Smooth muscle cell (in vitro differentiated cells): ENCODE measurements at regions not wholly inside any gene's neighbourhood (a gene's known extent, or its start where the extent isn't known, plus 50 kb on each side); places are given as distances from the start of the nearest gene placed in this dataset.

ENCODE experiments used
- DNase-seq: peaks from one replicate; lab custom pipeline; 2025; ENCODE audit not compliant: unreplicated experiment; lab: John Stamatoyannopoulos, UW
- H2AFZ ChIP-seq: fragments of 200-600 bp; sonication (generic); 2 replicates; pipeline ENCODE4 v1.6.0; 2016; ENCODE audit warnings: antibody characterized with exemption, low read depth, mild to moderate bottlenecking
- H3F3A ChIP-seq: fragments of 200-600 bp; sonication (generic); 2 replicates; pipeline ENCODE4 v1.6.0; 2017; ENCODE audit warnings: antibody characterized with exemption, low read depth
- H3K27ac ChIP-seq: fragments of 200-600 bp; sonication (generic); 2 replicates; pipeline ENCODE4 v1.5.1; 2016; ENCODE audit warnings: low read depth, mild to moderate bottlenecking
- H3K27me3 ChIP-seq: fragments of 200-600 bp; sonication (generic); 2 replicates; pipeline ENCODE4 v1.6.1; 2016; ENCODE audit warnings: low read depth, mild to moderate bottlenecking
- H3K36me3 ChIP-seq: fragments of 200-600 bp; sonication (generic); 2 replicates; pipeline ENCODE4 v1.5.1; 2016; ENCODE audit warnings: low read depth
- H3K4me1 ChIP-seq: fragments of 200-600 bp; sonication (generic); 2 replicates; pipeline ENCODE4 v1.5.1; 2016; ENCODE audit warnings: low read depth
- H3K4me2 ChIP-seq: fragments of 200-600 bp; sonication (generic); 2 replicates; pipeline ENCODE4 v1.6.0; 2016; ENCODE audit warnings: mild to moderate bottlenecking
- H3K4me3 ChIP-seq: fragments of 200-600 bp; sonication (generic); 2 replicates; pipeline ENCODE4 v1.5.1; 2016; ENCODE audit warnings: mild to moderate bottlenecking
- H3K79me2 ChIP-seq: fragments of 200-600 bp; sonication (generic); 2 replicates; pipeline ENCODE4 v1.6.0; 2016; ENCODE audit warnings: low read depth, mild to moderate bottlenecking
- H3K9ac ChIP-seq: fragments of 200-600 bp; sonication (generic); 2 replicates; pipeline ENCODE4 v1.6.0; 2016; ENCODE audit warnings: low read depth
- H3K9me3 ChIP-seq: fragments of 200-600 bp; sonication (generic); replicated peaks from 2 replicates; pipeline ENCODE4 v1.5.1; 2016; ENCODE audit warnings: low read depth
- H4K20me1 ChIP-seq: fragments of 200-600 bp; sonication (generic); 2 replicates; pipeline ENCODE4 v1.6.0; 2016; ENCODE audit warnings: low read depth
- WGBS: methylation state at CpG from one replicate; pipeline ENCODE4 v1.1.7; 2016; ENCODE audit warnings: low lambda C conversion rate; 5-methylcytosine and 5-hydroxymethylcytosine counted together
- TF ChIP-seq, protein P1 (sequence below): fragments of 200-600 bp; sonication (generic); IDR thresholded peaks from 2 replicates; pipeline ENCODE4 v1.5.1; 2017; ENCODE audit warnings: borderline replicate concordance, mild to moderate bottlenecking, antibody characterized with exemption; ENCODE audit not compliant: insufficient read depth, poor library complexity, severe bottlenecking

GRCh38 chr1:65538086-65538485, 117.6 kb downstream of the LEPR start:
- H3K4me1 ChIP-seq = no peaks in the 10 kb centered on the region
- TF ChIP-seq, protein P1, sequence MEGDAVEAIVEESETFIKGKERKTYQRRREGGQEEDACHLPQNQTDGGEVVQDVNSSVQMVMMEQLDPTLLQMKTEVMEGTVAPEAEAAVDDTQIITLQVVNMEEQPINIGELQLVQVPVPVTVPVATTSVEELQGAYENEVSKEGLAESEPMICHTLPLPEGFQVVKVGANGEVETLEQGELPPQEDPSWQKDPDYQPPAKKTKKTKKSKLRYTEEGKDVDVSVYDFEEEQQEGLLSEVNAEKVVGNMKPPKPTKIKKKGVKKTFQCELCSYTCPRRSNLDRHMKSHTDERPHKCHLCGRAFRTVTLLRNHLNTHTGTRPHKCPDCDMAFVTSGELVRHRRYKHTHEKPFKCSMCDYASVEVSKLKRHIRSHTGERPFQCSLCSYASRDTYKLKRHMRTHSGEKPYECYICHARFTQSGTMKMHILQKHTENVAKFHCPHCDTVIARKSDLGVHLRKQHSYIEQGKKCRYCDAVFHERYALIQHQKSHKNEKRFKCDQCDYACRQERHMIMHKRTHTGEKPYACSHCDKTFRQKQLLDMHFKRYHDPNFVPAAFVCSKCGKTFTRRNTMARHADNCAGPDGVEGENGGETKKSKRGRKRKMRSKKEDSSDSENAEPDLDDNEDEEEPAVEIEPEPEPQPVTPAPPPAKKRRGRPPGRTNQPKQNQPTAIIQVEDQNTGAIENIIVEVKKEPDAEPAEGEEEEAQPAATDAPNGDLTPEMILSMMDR = no peak
- H3K4me3 ChIP-seq = no peak overlapping the region
- no peaks in the 10 kb centered on the region for H3K36me3 ChIP-seq
- no peaks in the 10 kb centered on the region for H4K20me1 ChIP-seq
- no peak overlapping the region for H3K27ac ChIP-seq
- WGBS = 73% methylated on average over 2 of the region's 2 CpGs
- no peaks in the 10 kb centered on the region for H3K9me3 ChIP-seq
- DNase-seq = no peak
- no peaks in the 10 kb centered on the region for H3K79me2 ChIP-seq
- no peak overlapping the region for H3K9ac ChIP-seq
- no peak overlapping the region for H2AFZ ChIP-seq
- no peaks in the 10 kb centered on the region for H3K27me3 ChIP-seq
- H3K4me2 ChIP-seq = no peak overlapping the region
- no peaks in the 10 kb centered on the region for H3F3A ChIP-seq

DNA sequence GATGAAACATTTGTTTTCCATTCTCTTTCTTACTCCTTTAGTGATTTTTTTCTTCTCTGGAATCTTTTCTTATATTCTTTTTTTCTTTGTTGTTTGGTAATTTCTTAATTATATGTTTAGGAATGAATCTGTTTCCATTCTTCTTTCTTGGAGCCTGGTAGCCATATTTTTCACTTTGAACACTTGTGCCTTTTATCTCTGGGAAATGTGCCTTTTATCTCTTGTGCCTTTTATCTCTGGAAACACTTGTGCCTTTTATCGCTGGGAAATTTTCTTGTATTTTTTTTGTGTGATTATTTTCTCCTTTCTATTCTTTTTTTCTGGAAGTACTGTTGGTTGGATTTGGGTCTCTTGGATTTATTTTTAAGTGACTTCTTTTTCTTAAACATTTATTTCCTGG, 118.2 kb downstream of the LEPR start:
- 70% methylated on average over 1 of the region's 1 CpG for WGBS
- DNase-seq = no peak
- no peak overlapping the region for H2AFZ ChIP-seq
- no peak overlapping the region for H3K27ac ChIP-seq
- H3K9ac ChIP-seq = no peak overlapping the region
- no peak overlapping the region for H3K4me2 ChIP-seq
- no peaks in the 10 kb centered on the region for H3F3A ChIP-seq
- H3K9me3 ChIP-seq = no peaks in the 10 kb centered on the region
- no peaks in the 10 kb centered on the region for H3K36me3 ChIP-seq
- TF ChIP-seq, protein P1 = no peak
- no peak overlapping the region for H3K4me3 ChIP-seq
- H4K20me1 ChIP-seq = no peaks in the 10 kb centered on the region
- no peaks in the 10 kb centered on the region for H3K4me1 ChIP-seq
- H3K27me3 ChIP-seq = no peaks in the 10 kb centered on the region
- no peaks in the 10 kb centered on the region for H3K79me2 ChIP-seq

DNA sequence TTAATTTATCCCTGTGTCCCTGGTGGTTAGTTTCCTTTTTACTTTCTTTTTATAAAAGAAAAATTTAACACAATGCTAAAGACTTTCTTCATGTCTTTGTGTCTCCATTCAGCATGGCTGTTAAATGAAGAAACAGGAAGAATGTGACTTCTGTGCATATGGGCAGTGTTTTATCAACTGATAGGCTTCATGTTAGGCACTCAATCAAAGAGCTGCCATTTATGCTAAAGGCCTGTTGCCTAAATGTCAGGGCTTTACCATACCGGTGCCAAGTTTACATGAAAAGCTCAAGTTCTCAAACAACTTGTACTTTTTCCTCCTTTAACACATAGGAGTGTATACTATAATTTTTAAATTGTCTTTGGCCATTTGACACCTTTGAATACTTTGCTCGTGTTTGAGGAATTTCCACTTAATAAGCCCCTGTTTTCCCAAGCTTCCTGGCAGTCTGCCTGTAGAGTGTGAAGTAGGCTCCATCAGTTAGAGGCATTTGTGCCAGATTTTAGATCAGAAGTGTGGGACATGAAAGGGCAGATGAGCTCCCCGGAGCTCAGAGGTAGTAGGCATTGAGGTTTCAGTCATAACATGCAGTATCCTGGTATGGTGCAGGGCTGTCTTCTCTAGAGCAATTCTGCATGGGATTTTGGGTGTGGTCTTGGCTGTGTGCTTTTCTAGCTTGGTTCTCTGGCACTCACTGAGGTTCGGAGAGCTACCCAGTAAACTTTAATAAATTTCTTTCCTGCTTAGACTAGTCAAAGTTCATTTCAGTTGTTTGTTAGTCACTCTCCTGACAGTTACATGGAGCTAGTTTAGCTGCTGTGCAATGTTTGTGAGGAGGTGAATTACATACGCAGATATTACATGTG, 119.0 kb downstream of the LEPR start:
- WGBS = 86% methylated on average over 5 of the region's 5 CpGs
- no peak for DNase-seq
- TF ChIP-seq, protein P1 = no peak
- Histone ChIP-seq H4K20me1 (no peaks in the 10 kb centered on the region), H3K4me3 (no peak overlapping the region), H2AFZ (no peak overlapping the region), H3K9ac (no peak overlapping the region), H3F3A (no peaks in the 10 kb centered on the region), H3K4me1 (no peaks in the 10 kb centered on the region), H3K27ac (no peak overlapping the region), H3K36me3 (no peaks in the 10 kb centered on the region), H3K4me2 (no peak overlapping the region), H3K79me2 (no peaks in the 10 kb centered on the region), H3K27me3 (no peaks in the 10 kb centered on the region), H3K9me3 (no peaks in the 10 kb centered on the region)

DNA sequence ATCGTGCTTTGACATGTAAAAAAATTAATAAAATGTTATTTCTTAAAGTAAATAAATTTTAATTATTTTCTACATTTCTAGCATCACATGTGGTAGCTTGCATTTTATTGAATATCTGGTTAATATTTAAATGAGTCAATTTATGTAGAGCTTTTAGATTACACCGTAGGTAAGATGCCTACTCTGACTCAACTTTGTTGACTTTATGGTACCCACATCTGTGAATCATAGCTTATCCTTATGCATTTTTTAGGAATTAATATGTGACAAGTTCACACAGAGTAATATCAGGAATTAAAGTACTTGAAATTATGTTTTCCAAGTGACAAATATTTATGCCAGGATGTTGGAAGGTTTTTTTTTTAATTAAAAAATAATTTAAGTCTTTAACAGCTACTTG, 120.7 kb downstream of the LEPR start:
- 86% methylated on average over 2 of the region's 2 CpGs for WGBS
- H3F3A ChIP-seq = no peaks in the 10 kb centered on the region
- H3K79me2 ChIP-seq = no peaks in the 10 kb centered on the region
- no peaks in the 10 kb centered on the region for H3K9me3 ChIP-seq
- no peak for DNase-seq
- H2AFZ ChIP-seq = no peak overlapping the region
- H3K4me2 ChIP-seq = no peak overlapping the region
- H3K9ac ChIP-seq = no peak overlapping the region
- H4K20me1 ChIP-seq = no peaks in the 10 kb centered on the region
- no peaks in the 10 kb centered on the region for H3K36me3 ChIP-seq
- H3K27ac ChIP-seq = no peak overlapping the region
- H3K27me3 ChIP-seq = no peaks in the 10 kb centered on the region
- H3K4me1 ChIP-seq = no peaks in the 10 kb centered on the region
- no peak overlapping the region for H3K4me3 ChIP-seq
- TF ChIP-seq, protein P1 = no peak
